22Rv1 (cell line): ENCODE measurements at regions not wholly inside any gene's neighbourhood (a gene's known extent, or its start where the extent isn't known, plus 50 kb on each side); places are given as distances from the start of the nearest gene placed in this dataset.

Source experiments
- CTCF ChIP-seq: fragments of 450-650 bp; IDR thresholded peaks from 2 replicates; pipeline ENCODE4 v1.5.1; 2017; ENCODE audit warnings: mild to moderate bottlenecking
- ZFX ChIP-seq: fragments of 450-650 bp; IDR thresholded peaks from 2 replicates; pipeline ENCODE4 v1.6.1; 2017; ENCODE audit warnings: antibody characterized with exemption, borderline replicate concordance

- TF ChIP-seq CTCF (no peak), ZFX (no peak)
These were observed 136.5 kb upstream of the SFSWAP start for GRCh38 chr12:131574395-131574771.
